DND-41 (cell line): ENCODE measurements at regions not wholly inside any gene's neighbourhood (a gene's known extent, or its start where the extent isn't known, plus 50 kb on each side); places are given as distances from the start of the nearest gene placed in this dataset.

Experiments used
- ATAC-seq: fragments of 200-7000 bp; cut with Tn5 transposase; 3 replicates; pipeline ENCODE4 v1.9.1; 2021; ENCODE audit warnings: low read depth; ENCODE audit not compliant: insufficient read depth
- DNase-seq: peaks from one replicate; pipeline ENCODE4 v3.0.0-alpha.2; 2020
- H2AFZ ChIP-seq: 2 replicates; pipeline ENCODE4 v1.6.0; 2012; ENCODE audit warnings: low read depth, low read length
- H3K27ac ChIP-seq: 2 replicates; pipeline ENCODE4 v1.5.1; 2012; ENCODE audit warnings: low read length, inconsistent platforms
- H3K27me3 ChIP-seq: fragments of 200-600 bp; sonication (generic); 2 replicates; pipeline ENCODE4 v1.6.0; 2012; ENCODE audit warnings: low read length, mild to moderate bottlenecking, inconsistent platforms; ENCODE audit not compliant: insufficient read depth, poor library complexity
- H3K36me3 ChIP-seq: 2 replicates; pipeline ENCODE4 v1.5.1; 2012; ENCODE audit warnings: low read length, inconsistent platforms; ENCODE audit not compliant: insufficient read depth
- H3K4me1 ChIP-seq: 2 replicates; pipeline ENCODE4 v1.5.1; 2012; ENCODE audit warnings: mild to moderate bottlenecking, low read length; ENCODE audit not compliant: insufficient read depth
- H3K4me2 ChIP-seq: 2 replicates; pipeline ENCODE4 v1.6.0; 2012; ENCODE audit warnings: mild to moderate bottlenecking, moderate library complexity, low read length, inconsistent platforms; ENCODE audit not compliant: insufficient read depth
- H3K4me3 ChIP-seq, 2 experiments: fragments of 200-600 bp in 1 of 2; shearing (Covaris generic) in 1 of 2; 2 replicates each; pipeline ENCODE4 v1.5.1; 2012 to 2016; ENCODE audit warnings: inconsistent platforms in 2 of 2, low read length in 2 of 2, mild to moderate bottlenecking in 2 of 2, low read depth in 1 of 2, moderate library complexity in 1 of 2
- H3K79me2 ChIP-seq: 2 replicates; pipeline ENCODE4 v1.6.0; 2012; ENCODE audit warnings: low read length, inconsistent platforms; ENCODE audit not compliant: insufficient read depth
- H3K9ac ChIP-seq: 2 replicates; pipeline ENCODE4 v1.6.0; 2012; ENCODE audit warnings: low read depth, mild to moderate bottlenecking, inconsistent platforms, low read length, moderate library complexity
- H3K9me3 ChIP-seq: 2 replicates; pipeline ENCODE4 v1.5.1; 2012; ENCODE audit warnings: low read length, moderate library complexity, mild to moderate bottlenecking, inconsistent platforms; ENCODE audit not compliant: insufficient read depth, severe bottlenecking
- H4K20me1 ChIP-seq: 2 replicates; pipeline ENCODE4 v1.6.0; 2012; ENCODE audit warnings: low read length; ENCODE audit not compliant: insufficient read depth
- CTCF ChIP-seq: IDR thresholded peaks from 2 replicates; pipeline ENCODE4 v1.5.1; 2012; ENCODE audit warnings: borderline replicate concordance, low read length, moderate library complexity, mild to moderate bottlenecking; ENCODE audit not compliant: poor library complexity, severe bottlenecking; ENCODE audit errors: extremely low read depth
- EZH2 ChIP-seq: IDR thresholded peaks from 3 replicates; pipeline ENCODE4 v1.6.1; 2012; ENCODE audit warnings: borderline replicate concordance, low read depth, mild to moderate bottlenecking, moderate library complexity, low read length, inconsistent platforms; ENCODE audit not compliant: severe bottlenecking

GRCh38 chrX:49761481-49761880, 65.7 kb upstream of the PAGE1 start:
- no peaks in the 10 kb centered on the region for H3K36me3 ChIP-seq
- no peak overlapping the region for H3K27ac ChIP-seq
- H3K79me2 ChIP-seq, result no peaks in the 10 kb centered on the region
- DNase-seq (peak; percentile 5), ATAC-seq (0 out of 3 replicates have a peak, but pooled peaks have one; percentile 48)
- no peak overlapping the region for H2AFZ ChIP-seq
- no peaks in the 10 kb centered on the region for H4K20me1 ChIP-seq
- H3K4me3 ChIP-seq, result no peak overlapping the region
- no peak overlapping the region for H3K9ac ChIP-seq
- H3K4me1 ChIP-seq, result no peaks in the 10 kb centered on the region
- TF ChIP-seq EZH2 (no peak), CTCF (peak; percentile 66)
- no peak overlapping the region for H3K4me2 ChIP-seq
- H3K9me3 ChIP-seq, result no peaks in the 10 kb centered on the region
- H3K27me3 ChIP-seq, result no peaks in the 10 kb centered on the region

- no peak for DNase-seq
- no peak for ATAC-seq
- Histone ChIP-seq H4K20me1 (no peaks in the 10 kb centered on the region), H3K79me2 (no peaks in the 10 kb centered on the region), H3K27ac (no peak overlapping the region), H3K4me1 (no peaks in the 10 kb centered on the region), H2AFZ (no peak overlapping the region), H3K4me2 (no peak overlapping the region), H3K9me3 (no peaks in the 10 kb centered on the region), H3K4me3 (no peak overlapping the region), H3K27me3 (no peaks in the 10 kb centered on the region), H3K9ac (no peak overlapping the region), H3K36me3 (no peaks in the 10 kb centered on the region)
- TF ChIP-seq CTCF (no peak), EZH2 (no peak)
Measured at GRCh38 chrX:49760290-49760890, 64.6 kb upstream of the PAGE1 start.

GRCh38 chrX:49756692-49757091, 60.9 kb upstream of the PAGE1 start:
- Histone ChIP-seq H3K36me3 (no peaks in the 10 kb centered on the region), H3K27me3 (no peaks in the 10 kb centered on the region), H3K79me2 (no peaks in the 10 kb centered on the region), H4K20me1 (no peaks in the 10 kb centered on the region), H2AFZ (no peak overlapping the region), H3K4me3 (no peak overlapping the region), H3K9ac (no peak overlapping the region), H3K4me2 (no peak overlapping the region), H3K9me3 (no peaks in the 10 kb centered on the region), H3K27ac (no peak overlapping the region), H3K4me1 (no peaks in the 10 kb centered on the region)
- TF ChIP-seq CTCF, result no peak
- no peak for TF ChIP-seq EZH2
- DNase-seq (no peak), ATAC-seq (no peak)
